Memory B cell (primary cell): ENCODE measurements at regions not wholly inside any gene's neighbourhood (a gene's known extent, or its start where the extent isn't known, plus 50 kb on each side); places are given as distances from the start of the nearest gene placed in this dataset.
"Not testable (repeated sequence)": the region's sequence is repeated elsewhere in the genome, so short reads cannot be mapped to it uniquely, and the experiment has no call there.

Experiments
- ATAC-seq: fragments of 150-1000 bp; cut with Tn5 transposase; 2 replicates; pipeline ENCODE4 v1.10.0; 2021; ENCODE audit warnings: low read depth, mild to moderate bottlenecking, moderate library complexity
- DNase-seq, 2 donors: peaks; one replicate each; pipeline ENCODE4 v3.0.0; 2022; ENCODE audit warnings: low spot score in 2 of 2
- H3K27ac Mint-ChIP-seq: one replicate; pipeline ENCODE4 v1.8.0; 2022; ENCODE audit warnings: mild to moderate bottlenecking, moderate library complexity, mixed read lengths
- H3K27me3 Mint-ChIP-seq: one replicate; pipeline ENCODE4 v1.8.0; 2022; ENCODE audit warnings: mixed read lengths
- H3K36me3 Mint-ChIP-seq: one replicate; pipeline ENCODE4 v1.8.0; 2022; ENCODE audit warnings: mild to moderate bottlenecking, mixed read lengths
- H3K4me1 Mint-ChIP-seq: one replicate; pipeline ENCODE4 v1.8.0; 2022; ENCODE audit warnings: mixed read lengths
- H3K4me3 Mint-ChIP-seq: one replicate; pipeline ENCODE4 v1.8.0; 2022; ENCODE audit warnings: mild to moderate bottlenecking, moderate library complexity, mixed read lengths
- H3K9me3 Mint-ChIP-seq: one replicate; pipeline ENCODE4 v1.8.0; 2022; ENCODE audit warnings: mixed read lengths

GRCh38 chr9:6160579-6160978, 55.0 kb upstream of the IL33 start:
- Mint-ChIP-seq H3K27me3 (peaks cover 1% of the 10 kb centered on the region), H3K4me1 (no peaks in the 10 kb centered on the region), H3K9me3 (peaks cover 15% of the 10 kb centered on the region), H3K4me3 (no peak overlapping the region), H3K27ac (no peak overlapping the region), H3K36me3 (peaks cover 5% of the 10 kb centered on the region)
- DNase-seq = no peak
- no peak for ATAC-seq

GRCh38 chr9:6153425-6153824, 62.2 kb upstream of the IL33 start:
- H3K4me3 Mint-ChIP-seq = no peak overlapping the region
- DNase-seq (no peak), ATAC-seq (no peak)
- no peaks in the 10 kb centered on the region for H3K4me1 Mint-ChIP-seq
- H3K36me3 Mint-ChIP-seq = no peaks in the 10 kb centered on the region
- no peak overlapping the region for H3K27ac Mint-ChIP-seq
- H3K9me3 Mint-ChIP-seq = peaks cover 1% of the 10 kb centered on the region
- H3K27me3 Mint-ChIP-seq = peaks cover 12% of the 10 kb centered on the region

DNA sequence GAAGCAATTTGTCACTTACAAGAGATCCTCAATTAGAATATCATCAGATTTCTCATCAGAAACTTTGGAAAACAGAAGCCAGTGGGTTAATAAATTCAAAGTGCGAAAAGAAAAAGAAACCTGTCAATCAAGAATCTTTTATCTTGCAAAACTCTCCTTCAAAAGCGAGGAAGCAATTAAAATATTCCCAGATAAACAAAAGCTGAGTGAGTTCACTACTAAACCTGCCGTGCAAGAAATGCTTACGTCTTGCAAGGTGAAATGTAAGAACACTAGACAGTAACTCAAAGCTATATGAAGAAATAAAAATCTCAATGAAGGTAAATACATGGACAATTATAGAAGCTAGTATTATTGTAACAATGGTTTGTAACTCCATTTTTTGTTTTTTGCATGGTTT, 62.8 kb upstream of the IL33 start:
- no peak for ATAC-seq
- Mint-ChIP-seq H3K27me3 (peaks cover 12% of the 10 kb centered on the region), H3K4me1 (no peaks in the 10 kb centered on the region), H3K4me3 (no peak overlapping the region), H3K9me3 (peaks cover 1% of the 10 kb centered on the region), H3K36me3 (no peaks in the 10 kb centered on the region), H3K27ac (no peak overlapping the region)
- no peak for DNase-seq

GRCh38 chr9:6150483-6150882, 65.1 kb upstream of the IL33 start:
- Mint-ChIP-seq H3K27ac (no peak overlapping the region), H3K36me3 (no peaks in the 10 kb centered on the region), H3K4me3 (no peak overlapping the region), H3K4me1 (no peaks in the 10 kb centered on the region), H3K27me3 (peaks cover 12% of the 10 kb centered on the region), H3K9me3 (peaks cover 1% of the 10 kb centered on the region)
- DNase-seq = no peak
- ATAC-seq = no peak

DNA sequence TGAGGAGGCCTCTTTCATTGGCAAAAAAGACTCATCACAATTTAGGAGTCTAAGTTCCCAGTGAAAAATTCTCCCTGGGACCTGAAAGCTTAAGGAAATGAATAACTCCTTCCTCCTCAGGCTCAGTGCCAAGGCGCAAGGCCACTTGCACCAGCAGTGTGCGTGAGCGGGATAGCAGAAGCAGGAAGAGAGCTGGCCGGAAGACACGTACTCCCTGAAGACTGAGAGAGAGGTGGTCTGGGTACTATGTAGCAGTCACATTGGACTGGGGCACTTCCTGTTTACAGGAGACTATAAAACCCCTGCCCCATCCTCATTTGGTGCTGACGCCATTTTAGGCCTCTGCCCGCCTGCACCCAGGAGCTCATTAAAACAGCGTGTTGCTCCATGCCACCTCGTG, 66.3 kb upstream of the IL33 start:
- Mint-ChIP-seq H3K27me3 (peaks cover 12% of the 10 kb centered on the region), H3K27ac (no peak overlapping the region)

GRCh38 chr9:6147846-6148245, 67.8 kb upstream of the IL33 start:
- no peaks in the 10 kb centered on the region for H3K36me3 Mint-ChIP-seq
- no peaks in the 10 kb centered on the region for H3K4me1 Mint-ChIP-seq
- H3K27ac Mint-ChIP-seq = no peak overlapping the region
- peaks cover 12% of the 10 kb centered on the region for H3K27me3 Mint-ChIP-seq
- ATAC-seq (no peak), DNase-seq (no peak)
- H3K9me3 Mint-ChIP-seq = peaks cover 1% of the 10 kb centered on the region
- H3K4me3 Mint-ChIP-seq = no peak overlapping the region

More for the DNA sequence above, 66.3 kb upstream of the IL33 start:
- H3K4me3 Mint-ChIP-seq = no peak overlapping the region
- H3K9me3 Mint-ChIP-seq = peaks cover 1% of the 10 kb centered on the region
- DNase-seq (no peak), ATAC-seq (no peak)
- no peaks in the 10 kb centered on the region for H3K4me1 Mint-ChIP-seq
- H3K36me3 Mint-ChIP-seq = no peaks in the 10 kb centered on the region

- DNase-seq (no peak), ATAC-seq (no peak)
- Mint-ChIP-seq H3K4me1 (no peaks in the 10 kb centered on the region), H3K27me3 (peaks cover 2% of the 10 kb centered on the region), H3K36me3 (no peaks in the 10 kb centered on the region), H3K4me3 (no peak overlapping the region), H3K9me3 (no peaks in the 10 kb centered on the region), H3K27ac (no peak overlapping the region)
Observed at GRCh38 chr9:6144947-6145346, 70.7 kb upstream of the IL33 start.

DNA sequence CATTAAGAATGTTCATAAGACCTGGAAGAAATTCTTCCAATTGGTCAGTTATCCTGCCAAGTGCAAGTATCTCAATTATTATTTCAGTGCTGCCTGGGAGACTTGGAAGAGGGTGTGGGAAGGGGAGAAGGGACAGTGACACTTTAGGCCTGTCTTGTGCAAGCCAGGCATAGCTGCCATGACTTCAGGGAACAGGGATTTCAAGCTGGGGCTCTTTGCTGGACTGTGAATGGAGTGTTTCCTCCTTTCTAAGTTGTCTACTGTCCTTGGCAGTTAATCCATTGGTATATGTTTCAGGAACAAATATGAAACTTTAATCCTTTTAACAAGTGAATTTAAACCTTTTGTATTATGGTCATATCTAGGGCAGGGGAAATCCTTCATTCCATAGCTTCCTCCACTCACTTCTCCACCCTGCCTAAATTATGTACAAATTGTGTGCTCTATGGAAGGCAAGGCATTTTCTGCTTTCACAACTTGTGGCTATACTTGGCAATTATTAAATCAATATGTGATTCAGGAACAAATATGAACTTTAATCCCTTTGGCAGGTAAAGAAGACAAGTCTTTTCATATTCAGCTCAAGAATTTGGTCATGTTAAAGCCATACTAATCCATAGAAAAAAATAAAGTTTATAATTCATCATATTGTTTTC, 72.7 kb upstream of the IL33 start:
- Mint-ChIP-seq H3K27ac (no peak overlapping the region), H3K27me3 (no peaks in the 10 kb centered on the region), H3K4me3 (no peak overlapping the region), H3K9me3 (no peaks in the 10 kb centered on the region), H3K36me3 (no peaks in the 10 kb centered on the region), H3K4me1 (no peaks in the 10 kb centered on the region)
- no peak for DNase-seq
- no peak for ATAC-seq

- H3K27me3 Mint-ChIP-seq, ATAC-seq, H3K9me3 Mint-ChIP-seq, DNase-seq, H3K4me3 Mint-ChIP-seq, H3K36me3 Mint-ChIP-seq, H3K27ac Mint-ChIP-seq, H3K4me1 Mint-ChIP-seq: not testable (repeated sequence)
Observed at GRCh38 chr9:6135780-6136179, 79.8 kb upstream of the IL33 start.

DNA sequence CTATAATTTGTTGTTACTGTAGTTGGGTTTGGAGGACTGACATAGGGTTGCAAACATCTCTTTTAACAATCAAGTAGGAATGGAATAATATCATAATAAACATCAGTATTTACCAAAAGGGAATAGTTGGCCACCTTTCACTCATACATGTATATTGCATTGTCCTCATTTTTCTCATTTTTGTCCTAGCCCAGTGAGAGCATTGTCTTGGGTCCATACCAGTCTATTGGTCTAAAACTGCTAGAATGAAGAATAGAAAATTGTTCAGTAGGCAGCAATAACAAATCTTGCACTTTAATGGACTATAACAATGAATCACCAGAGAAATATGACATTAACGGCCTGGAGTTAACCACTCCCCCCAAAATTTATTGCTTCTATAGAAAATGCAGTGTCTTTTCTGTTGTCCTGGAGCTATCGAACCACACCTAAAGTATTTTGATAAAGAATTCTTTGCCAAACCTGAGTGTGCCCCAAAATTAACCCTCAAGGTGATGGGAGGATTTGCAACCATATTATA, 80.9 kb upstream of the IL33 start:
- ATAC-seq = no peak
- H3K27ac Mint-ChIP-seq = no peak overlapping the region
- no peaks in the 10 kb centered on the region for H3K9me3 Mint-ChIP-seq
- H3K4me3 Mint-ChIP-seq = no peak overlapping the region
- H3K27me3 Mint-ChIP-seq = no peaks in the 10 kb centered on the region
- H3K4me1 Mint-ChIP-seq = peaks cover 5% of the 10 kb centered on the region
- H3K36me3 Mint-ChIP-seq = no peaks in the 10 kb centered on the region
- no peak for DNase-seq

GRCh38 chr9:6133346-6134063, 82.1 kb upstream of the IL33 start:
- Mint-ChIP-seq H3K4me1 (peaks cover 5% of the 10 kb centered on the region), H3K27me3 (no peaks in the 10 kb centered on the region), H3K27ac (no peak overlapping the region), H3K36me3 (no peaks in the 10 kb centered on the region), H3K4me3 (no peak overlapping the region), H3K9me3 (no peaks in the 10 kb centered on the region)
- ATAC-seq = no peak
- DNase-seq = no peak

DNA sequence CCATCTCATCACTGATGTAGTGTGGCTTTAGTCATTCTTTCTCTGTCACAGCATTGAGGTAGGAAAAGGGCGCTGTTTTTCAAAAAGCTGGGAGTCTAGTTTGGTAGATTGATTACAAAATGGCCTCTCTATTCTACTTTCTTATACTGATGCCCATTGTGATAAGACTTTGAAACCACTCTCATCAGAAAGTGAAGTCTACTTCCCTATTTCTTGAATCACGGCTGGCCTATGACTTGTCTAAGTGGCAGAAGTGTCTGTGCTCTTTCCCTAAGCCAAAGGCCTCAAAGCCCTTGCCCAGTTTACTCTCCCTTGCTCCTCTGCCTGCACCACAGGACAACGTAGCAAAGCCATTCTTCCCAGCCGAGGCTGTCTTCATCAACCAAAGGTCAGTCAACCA, 83.0 kb upstream of the IL33 start:
- Mint-ChIP-seq H3K4me3 (no peak overlapping the region), H3K4me1 (peaks cover 5% of the 10 kb centered on the region), H3K27ac (no peak overlapping the region), H3K27me3 (no peaks in the 10 kb centered on the region), H3K36me3 (no peaks in the 10 kb centered on the region), H3K9me3 (no peaks in the 10 kb centered on the region)
- no peak for DNase-seq
- peak; percentile 39 for ATAC-seq

GRCh38 chr9:6128030-6128429, 87.6 kb upstream of the IL33 start:
- Mint-ChIP-seq H3K9me3 (no peaks in the 10 kb centered on the region), H3K4me1 (peaks cover 3% of the 10 kb centered on the region), H3K36me3 (no peaks in the 10 kb centered on the region), H3K27ac (no peak overlapping the region), H3K4me3 (no peak overlapping the region), H3K27me3 (peaks cover 2% of the 10 kb centered on the region)
- ATAC-seq (no peak), DNase-seq (no peak)

DNA sequence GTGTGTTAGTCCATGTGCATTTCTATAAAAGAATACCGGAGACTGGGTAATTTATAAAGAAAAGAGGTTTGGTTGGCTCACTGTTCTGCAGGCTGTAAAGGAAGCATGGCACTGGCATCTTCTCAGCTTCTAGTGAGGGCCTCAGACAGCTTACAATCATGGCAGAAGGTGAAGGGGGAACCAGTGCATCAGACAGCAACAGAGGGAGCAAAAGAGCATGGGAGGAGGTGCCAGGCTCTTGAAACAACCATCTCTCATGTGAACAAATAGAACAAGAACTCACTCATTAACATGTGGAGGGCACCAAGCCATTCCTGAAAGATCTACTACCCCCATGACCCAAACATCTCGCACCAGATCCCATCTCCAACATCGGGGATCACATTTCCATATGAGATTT, 89.2 kb upstream of the IL33 start:
- H3K27ac Mint-ChIP-seq = no peak overlapping the region

DNA sequence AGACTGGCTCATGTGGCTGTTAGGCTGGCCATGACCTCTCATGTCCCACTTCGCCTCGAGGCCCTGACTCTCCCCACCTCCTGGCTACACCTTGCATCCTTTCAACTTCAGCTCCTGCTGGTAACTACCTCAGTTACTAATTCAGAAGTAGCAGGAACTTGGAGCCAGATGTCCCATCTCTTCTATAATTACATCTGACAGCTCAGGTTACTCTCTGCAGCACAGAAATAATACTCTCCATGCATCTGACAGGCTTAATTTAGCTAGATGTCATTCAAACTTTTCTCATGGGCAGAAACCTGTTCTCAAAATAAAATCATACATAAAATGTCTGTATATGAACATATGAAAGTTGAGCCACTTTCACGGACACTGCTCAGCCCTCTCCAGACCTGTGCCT, 92.2 kb upstream of the IL33 start:
- H3K27me3 Mint-ChIP-seq = peaks cover 8% of the 10 kb centered on the region
- no peak for ATAC-seq

More for the DNA sequence above, 89.2 kb upstream of the IL33 start:
- ATAC-seq = no peak
- no peak for DNase-seq
- no peaks in the 10 kb centered on the region for H3K4me1 Mint-ChIP-seq
- no peaks in the 10 kb centered on the region for H3K36me3 Mint-ChIP-seq
- no peak overlapping the region for H3K4me3 Mint-ChIP-seq
- no peaks in the 10 kb centered on the region for H3K9me3 Mint-ChIP-seq
- H3K27me3 Mint-ChIP-seq = peaks cover 4% of the 10 kb centered on the region

More for the DNA sequence above, 92.2 kb upstream of the IL33 start:
- Mint-ChIP-seq H3K9me3 (no peaks in the 10 kb centered on the region), H3K4me1 (no peaks in the 10 kb centered on the region), H3K36me3 (no peaks in the 10 kb centered on the region), H3K4me3 (no peak overlapping the region), H3K27ac (no peak overlapping the region)
- no peak for DNase-seq
